Renal cortex interstitium (tissue), 11 donors: ENCODE measurements at regions not wholly inside any gene's neighbourhood (a gene's known extent, or its start where the extent isn't known, plus 50 kb on each side); places are given as distances from the start of the nearest gene placed in this dataset.
"Not testable (repeated sequence)": the region's sequence is repeated elsewhere in the genome, so short reads cannot be mapped to it uniquely, and the experiment has no call there.

Source experiments
- DNase-seq, 11 donors: peaks; one replicate each; pipeline ENCODE4 v3.0.0-alpha.2; 2013; ENCODE audit warnings: low read depth in 9 of 11, low spot score in 4 of 11; ENCODE audit errors: extremely low read depth in 1 of 11

DNA sequence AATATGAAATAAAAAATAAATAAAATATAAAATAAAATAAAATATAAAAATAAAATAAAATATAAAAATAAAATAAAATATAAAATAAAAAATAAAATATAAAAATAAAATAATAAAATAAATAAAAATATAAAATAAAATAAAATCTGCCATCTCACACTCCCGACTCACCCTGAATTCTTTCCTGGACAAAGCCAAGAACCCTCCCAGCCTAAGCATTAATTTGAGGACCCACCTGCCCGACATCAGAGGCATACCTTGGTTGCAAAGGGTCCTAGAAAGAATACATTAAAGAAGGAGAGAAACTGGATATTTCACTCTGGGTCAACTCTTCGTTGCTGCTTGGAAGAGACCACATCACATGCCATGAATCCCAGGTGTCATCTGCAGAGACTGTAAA lies 138.3 kb downstream of the CRLF2 start:
- no peak for DNase-seq

DNA sequence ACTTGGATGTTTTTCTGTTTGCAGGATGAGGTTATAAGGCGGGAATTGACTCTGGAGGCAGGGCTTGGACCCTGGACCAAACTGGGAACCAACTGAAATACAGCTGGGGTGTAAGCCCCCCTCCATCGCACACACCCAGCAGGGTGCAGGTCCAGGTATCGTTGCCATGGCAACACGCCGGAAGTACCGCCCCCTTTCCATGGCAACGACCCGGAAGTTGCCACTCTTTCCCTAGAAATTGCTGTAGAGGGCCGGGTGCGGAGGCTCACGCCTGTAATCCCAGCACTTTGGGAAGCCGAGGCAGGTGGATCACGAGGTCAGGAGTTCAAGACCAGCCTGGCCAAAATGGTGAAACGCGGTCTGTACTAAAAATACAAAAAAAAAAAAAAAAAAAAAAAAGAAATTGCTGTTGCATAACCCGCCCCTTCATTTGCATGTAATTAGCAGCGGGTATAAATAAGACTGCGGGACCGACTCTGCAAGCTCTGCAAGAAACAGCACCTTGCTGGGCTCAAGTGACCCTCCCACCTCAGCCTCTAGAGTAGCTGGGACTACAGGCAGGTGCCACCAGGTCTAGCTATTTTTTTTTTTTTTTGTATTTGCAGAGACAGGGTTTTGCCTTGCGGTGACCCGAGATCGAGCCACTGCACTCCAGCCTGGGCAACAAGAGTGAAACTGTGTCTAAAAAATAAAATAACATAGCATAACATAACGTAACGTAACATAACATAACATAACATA lies 139.6 kb downstream of the CRLF2 start:
- DNase-seq, result no peak

- no peak for DNase-seq
Observed at GRCh38 chrX:1071351-1071750, 141.1 kb downstream of the CRLF2 start.

- no peak for DNase-seq
Observed at GRCh38 chrX:1062351-1062750, 150.1 kb downstream of the CRLF2 start.

DNA sequence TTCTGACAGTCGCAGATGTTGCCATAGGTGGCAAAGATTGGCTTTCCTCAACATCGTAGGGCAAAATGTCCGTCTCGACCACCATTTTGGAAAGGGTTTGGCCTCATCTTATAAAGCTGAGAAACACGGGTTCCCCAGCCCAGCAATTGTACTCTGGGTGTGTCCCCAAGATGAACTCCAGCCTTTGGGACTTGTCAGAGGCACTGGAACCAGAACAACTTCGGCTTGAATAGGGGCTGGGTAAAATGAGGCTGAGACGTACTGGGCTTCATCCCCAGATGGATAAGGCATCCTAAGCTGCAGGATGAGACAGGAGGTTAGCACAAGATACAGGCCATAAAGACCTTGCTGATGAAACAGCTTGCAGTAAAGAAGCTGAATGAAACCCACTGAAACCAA lies 151.9 kb downstream of the CRLF2 start:
- no peak for DNase-seq

GRCh38 chrX:1059576-1060561 lies 152.6 kb downstream of the CRLF2 start:
- DNase-seq, result no peak

GRCh38 chrX:1053600-1053999 lies 158.8 kb downstream of the CRLF2 start:
- not testable (repeated sequence) for DNase-seq

DNA sequence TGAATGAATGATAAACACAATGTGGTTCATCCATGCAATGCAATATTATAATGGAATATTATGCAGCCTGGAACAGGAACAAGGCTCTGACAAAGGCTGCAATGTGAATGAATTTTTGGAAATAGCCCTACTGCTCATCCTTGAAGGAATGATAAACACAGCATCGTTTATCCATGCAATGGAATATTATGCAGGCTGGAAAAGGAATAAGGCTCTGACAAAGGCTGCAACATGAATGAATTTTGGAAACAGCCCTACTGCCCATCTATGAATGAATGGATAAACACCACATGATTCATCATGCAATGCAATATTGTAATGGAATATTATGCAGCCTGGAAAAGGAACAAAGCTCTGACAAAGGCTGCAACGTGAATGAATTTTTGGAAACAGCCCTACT lies 159.4 kb downstream of the CRLF2 start:
- DNase-seq, result no peak

- DNase-seq, result no peak
Observed at GRCh38 chrX:1052021-1052420, 160.4 kb downstream of the CRLF2 start.

DNA sequence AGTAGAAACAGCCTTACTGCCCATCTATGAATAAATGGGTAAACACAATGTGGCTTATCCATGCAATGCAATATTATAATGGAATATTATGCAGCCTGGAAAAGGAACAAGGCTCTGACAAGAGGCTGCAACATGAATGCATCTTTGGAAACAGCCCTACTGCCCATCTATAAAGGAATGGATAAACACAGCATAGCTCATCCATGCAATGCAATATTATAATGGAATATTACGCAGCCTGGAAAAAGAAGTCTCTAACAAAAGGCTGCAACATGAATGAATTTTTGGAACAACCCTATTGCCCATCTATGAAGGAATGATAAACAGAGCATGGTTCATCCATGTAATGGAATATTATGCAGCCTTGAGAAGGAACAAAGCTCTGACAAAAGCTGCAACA lies 161.0 kb downstream of the CRLF2 start:
- DNase-seq, result no peak

GRCh38 chrX:1045680-1046314 lies 166.7 kb downstream of the CRLF2 start:
- no peak for DNase-seq

DNA sequence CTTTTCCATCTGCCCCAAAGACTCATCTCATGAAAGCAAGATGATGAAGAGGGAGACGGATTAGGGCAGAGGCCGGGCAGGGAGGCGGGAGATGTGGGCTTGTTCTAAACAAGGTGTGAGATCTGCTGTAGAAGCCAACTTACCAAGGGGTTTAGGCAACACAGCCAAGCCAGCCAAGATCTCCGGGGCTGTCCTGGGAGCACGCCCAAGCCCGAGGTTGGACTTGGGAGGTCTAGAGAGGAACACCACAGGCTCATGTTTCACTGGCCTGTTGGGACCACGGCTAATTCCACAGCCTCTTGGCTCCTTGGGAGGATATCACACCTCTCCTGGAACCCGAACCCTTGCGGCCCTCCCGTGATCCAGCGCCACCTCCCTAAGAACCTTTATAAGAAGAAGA lies 171.4 kb downstream of the CRLF2 start:
- no peak for DNase-seq

GRCh38 chrX:1035931-1036330 lies 176.5 kb downstream of the CRLF2 start:
- not testable (repeated sequence) for DNase-seq

DNA sequence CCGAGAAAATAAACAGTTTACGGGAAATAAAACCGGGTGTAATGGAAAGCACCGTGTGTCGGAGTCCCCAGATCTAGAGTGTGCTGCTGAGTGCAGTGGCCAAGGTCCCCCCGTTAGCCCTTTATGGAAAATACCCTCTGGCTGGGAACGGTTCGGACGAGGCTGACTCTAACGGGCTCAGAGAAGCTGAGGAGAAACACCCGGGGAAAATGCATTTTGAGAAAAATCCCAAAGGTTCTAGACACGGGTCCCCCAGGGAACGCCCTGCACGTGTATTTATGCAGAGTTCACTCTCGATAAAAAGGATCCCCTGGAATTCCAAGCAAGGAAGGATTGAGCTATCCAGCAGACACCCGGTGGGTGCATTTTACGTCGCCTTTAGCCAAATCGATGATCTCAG lies 177.2 kb downstream of the CRLF2 start:
- no peak for DNase-seq

GRCh38 chrX:1034717-1035116 lies 177.7 kb downstream of the CRLF2 start:
- DNase-seq, result no peak

- DNase-seq, result no peak
Observed at GRCh38 chrX:1031521-1032430, 180.7 kb downstream of the CRLF2 start.

GRCh38 chrX:1029494-1029893 lies 183.0 kb downstream of the CRLF2 start:
- no peak for DNase-seq

GRCh38 chrX:1027680-1028079 lies 184.8 kb downstream of the CRLF2 start:
- DNase-seq, result no peak

DNA sequence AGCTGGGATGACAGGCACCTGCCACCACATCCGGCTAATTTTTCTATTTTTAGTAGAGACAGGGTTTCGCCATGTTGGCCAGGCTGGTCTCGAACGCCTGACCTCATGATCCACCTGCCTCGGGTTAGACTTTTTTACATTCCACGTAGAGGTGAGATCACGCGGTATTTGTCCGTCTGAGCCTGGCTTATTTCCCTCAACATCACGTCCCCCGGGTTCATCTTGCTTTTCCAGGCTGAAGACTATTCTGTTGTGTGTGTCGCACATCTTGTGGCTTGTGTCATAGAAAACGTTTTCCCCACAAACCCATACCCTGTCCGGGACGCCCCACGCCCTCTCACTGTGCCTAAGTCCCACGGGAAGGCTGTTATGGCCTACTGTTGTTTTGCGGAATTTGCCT lies 185.3 kb downstream of the CRLF2 start:
- DNase-seq, result no peak
